NCI-H1105 (cell line): ENCODE measurements at regions not wholly inside any gene's neighbourhood (a gene's known extent, or its start where the extent isn't known, plus 50 kb on each side); places are given as distances from the start of the nearest gene placed in this dataset.
A peak's percentile ranks its signal among the peaks of the same experiment; 100 is the strongest.

ENCODE experiments used
- DNase-seq: peaks from one replicate; lab custom pipeline; 2025; lab: John Stamatoyannopoulos, UW

- no peak for DNase-seq
Measured at GRCh38 chr1:218642033-218642948, 297.2 kb downstream of the TGFB2 start.

DNA sequence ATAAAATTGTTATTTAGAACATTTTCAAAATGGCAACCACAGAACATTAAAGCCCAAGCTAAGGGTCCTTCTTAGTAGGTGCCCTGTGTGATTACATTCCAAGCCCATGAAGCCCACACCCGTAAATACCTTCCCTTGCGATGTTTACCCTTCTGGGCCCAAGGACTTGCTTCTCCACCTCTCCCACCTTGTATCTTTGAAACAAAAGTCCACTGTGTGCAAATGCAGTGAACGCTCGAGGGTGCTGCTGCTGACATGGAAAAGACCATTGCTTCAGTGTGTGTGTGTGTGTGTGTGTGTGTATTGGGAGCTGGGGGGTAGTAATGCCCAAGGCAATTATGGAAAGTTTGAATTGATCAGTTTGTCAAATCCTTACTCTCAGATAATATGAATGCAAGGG, 298.1 kb downstream of the TGFB2 start:
- DNase-seq: no peak

GRCh38 chr1:218643926-218644325, 298.8 kb downstream of the TGFB2 start:
- no peak for DNase-seq

GRCh38 chr1:218646288-218646687, 301.2 kb downstream of the TGFB2 start:
- DNase-seq: no peak

- no peak for DNase-seq
Measured at GRCh38 chr1:218656301-218657037, 311.3 kb downstream of the TGFB2 start.

DNA sequence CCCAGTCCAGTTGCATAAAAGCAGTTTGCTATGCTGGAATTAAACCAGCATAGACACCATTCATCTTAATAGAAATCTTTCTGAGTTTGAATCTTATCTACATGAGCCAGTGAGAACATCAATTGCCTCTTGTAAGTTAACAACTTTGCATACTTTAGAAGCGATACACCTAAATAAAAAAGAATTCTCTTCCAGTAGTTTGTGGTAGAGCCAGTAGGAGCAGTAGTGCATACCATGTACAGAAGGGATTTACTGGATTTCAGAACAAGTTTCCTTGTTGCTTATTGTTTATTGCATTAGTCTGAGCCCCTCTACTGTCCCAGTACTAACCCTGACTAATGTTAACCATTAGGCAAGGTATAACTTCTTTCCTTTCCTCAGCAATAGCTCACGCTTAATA, 313.1 kb downstream of the TGFB2 start:
- DNase-seq: no peak

GRCh38 chr1:218658899-218659298, 313.8 kb downstream of the TGFB2 start:
- DNase-seq: no peak

DNA sequence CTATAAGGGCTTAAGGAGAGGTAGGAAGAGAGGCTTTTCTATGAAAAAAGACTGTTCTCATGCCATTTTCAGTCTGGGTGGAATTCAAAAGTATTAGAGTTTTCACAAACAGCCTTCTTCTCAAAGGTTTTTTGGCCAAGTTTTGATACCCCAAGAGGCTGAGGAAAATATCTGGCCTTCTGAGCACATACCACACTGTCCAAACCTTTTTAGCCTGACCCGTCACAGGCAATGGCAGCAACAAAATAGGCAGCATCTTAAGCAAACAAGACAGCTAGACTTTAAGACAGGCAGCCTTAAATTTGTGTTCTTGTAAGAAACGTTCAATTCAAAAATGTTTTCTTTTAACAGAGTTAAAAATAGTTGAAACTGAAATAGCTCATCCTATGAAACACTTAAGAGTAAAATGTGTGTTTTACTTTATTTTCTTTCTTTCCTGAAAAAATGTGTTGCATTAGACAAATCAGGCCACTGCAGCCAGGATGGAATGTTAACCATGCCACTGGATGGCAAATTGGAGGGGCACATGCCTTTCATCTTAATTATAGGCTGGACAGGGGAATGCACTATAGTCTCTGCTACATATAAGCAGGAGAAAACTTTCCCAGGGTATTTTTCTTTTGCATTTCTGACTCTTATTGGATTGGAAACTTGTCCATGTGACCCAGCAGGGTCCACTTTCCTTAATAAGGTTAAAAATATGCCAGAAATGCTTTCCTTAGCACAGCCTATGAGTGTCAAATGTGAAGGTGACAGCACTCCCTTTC, 315.0 kb downstream of the TGFB2 start:
- DNase-seq: no peak

DNA sequence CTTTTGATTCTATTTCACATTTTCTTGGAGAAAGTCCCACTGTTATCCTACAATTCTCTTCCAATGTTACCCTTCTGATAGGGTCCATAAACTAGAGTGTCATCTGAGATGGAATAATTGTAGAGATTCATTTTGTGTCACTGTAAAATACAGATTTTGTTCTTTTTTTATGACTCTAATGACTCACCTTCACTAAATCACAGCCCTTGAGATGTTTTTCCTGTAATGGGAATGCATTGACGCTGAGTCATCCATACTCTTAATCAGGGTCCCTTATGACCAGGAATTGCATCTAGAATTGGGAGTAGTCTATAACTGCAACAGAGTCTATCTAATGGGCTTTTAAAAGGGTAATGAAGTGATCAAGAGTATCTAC, 315.5 kb downstream of the TGFB2 start:
- DNase-seq: no peak

- DNase-seq: no peak
Measured at GRCh38 chr1:218661411-218661810, 316.3 kb downstream of the TGFB2 start.

DNA sequence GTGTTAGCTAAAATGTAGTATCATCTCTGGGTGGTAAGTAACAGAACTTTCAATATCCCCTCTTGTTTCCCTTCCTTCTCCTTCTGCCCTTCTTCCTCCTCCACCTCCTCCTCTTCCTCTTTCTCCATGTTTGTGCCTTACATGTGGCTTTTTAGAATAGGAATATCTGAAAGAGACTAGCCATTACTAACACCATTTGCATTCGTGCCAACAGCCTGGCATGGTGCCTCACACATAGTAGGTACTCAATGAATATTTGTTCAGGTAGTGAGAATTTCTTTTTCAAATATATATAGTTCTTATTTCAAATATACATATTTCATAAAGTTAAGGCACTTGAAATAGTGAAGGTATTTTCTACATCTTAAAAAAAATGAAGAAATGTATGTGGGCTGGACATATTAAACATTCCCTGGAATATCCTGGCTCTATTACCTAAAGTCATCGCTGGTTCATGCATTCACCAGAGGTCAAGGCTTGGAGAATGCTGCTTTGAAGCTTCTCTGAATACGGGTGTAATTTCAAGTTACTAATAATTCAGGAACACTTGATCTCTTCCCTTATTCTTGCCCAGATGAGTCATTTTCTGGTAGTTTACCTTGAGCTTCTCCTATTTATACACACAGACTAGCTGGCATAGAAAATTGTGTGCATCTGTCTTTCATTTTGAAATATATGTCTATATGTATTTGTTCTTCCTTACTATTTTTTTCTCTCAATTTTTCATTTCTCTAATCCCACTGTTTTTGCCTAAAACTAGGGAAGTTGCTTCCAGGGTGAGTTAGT, 319.4 kb downstream of the TGFB2 start:
- DNase-seq: no peak

GRCh38 chr1:218665221-218665620, 320.1 kb downstream of the TGFB2 start:
- no peak for DNase-seq

DNA sequence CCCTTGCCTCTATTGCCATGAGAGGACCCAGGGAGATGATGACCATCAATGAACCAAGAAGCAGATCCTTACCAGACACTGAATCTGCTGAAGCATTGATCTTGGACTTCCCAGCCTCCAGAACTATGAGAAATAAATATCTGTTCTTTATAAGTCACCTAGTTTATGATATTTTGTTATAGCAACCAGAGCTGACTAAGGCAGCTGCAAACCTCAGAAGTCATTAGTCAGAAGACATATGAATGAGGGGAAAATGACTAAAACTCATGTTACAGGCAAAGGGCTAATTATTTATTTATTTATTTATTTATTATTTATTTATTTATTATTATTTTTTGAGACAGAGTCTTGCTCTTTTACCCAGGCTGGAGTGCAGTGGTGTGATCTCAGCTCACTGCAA, 321.1 kb downstream of the TGFB2 start:
- no peak for DNase-seq

DNA sequence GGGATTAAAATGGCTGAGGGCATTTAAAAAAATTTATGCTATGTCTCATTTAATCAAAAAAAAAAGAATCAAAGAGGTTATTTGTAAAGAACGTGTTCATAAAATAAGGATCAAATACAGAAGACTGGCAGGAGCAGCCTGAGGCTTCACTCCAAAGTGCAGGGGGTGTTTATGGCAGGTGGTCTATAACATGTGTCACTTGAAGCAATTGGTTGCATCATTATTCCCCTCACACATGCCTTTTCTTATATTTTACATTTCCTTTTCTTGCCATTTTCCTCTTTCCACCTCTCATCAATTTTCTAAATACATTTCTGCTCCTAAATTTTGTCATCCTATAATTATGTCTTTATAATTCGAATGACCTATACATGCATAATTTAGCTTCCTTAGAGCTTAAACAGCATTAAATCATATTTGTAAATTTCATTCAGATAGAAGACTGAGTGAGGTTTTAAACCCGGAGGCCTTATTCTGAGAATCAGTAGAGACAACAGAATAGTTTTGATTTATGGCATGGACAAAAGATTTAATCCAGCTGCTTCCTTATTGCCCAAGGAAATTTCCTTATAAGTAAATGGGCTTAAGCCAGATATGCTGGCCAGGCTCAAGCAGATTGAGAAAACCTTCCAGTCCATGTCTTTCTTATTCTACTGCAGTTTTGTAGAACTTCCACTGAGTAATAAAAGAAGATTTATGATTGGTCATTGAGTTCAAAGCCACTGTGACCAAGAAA, 322.8 kb downstream of the TGFB2 start:
- no peak for DNase-seq

- no peak for DNase-seq
Measured at GRCh38 chr1:218669431-218669830, 324.3 kb downstream of the TGFB2 start.

- DNase-seq: no peak
Measured at GRCh38 chr1:218670875-218671274, 325.7 kb downstream of the TGFB2 start.

DNA sequence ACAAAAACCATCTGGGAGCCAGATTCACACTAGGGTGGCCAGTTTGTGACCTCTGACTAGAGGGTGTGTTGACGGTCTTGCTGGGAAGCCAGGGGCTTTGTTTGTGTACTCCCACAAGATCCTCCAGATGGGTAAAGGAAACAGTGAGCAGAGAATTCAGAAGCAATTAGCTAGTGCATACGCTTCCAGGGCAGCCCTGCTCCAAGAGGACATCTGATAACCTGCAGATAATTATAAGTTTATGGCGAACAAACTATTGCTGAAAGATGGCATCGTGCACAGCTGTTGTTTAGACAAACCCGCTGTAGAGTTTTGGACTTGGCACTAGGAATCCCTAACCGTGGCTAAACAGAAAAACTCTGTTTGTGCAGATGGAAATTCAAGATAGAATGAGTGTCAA, 326.4 kb downstream of the TGFB2 start:
- DNase-seq: peak; percentile 54

DNA sequence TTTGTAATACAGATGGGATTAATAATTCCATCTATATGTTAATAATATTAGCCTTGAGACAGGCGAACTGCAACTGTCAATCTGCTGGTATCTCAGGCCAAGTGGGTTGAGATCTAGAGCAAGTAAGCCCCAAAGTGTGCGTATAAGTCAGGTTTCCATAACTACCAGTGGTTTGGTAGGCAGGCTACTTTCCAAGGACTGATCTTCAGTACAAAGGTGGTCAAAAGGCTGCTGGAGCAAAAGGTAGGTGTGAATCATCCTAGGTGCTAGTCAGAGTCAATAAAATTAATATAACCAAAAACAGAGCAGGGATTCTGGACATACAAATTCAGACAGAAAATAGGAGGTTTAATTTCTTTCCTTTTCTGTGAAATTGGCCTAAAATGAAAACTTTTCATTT, 328.0 kb downstream of the TGFB2 start:
- DNase-seq: no peak

GRCh38 chr1:218674280-218674773, 329.2 kb downstream of the TGFB2 start:
- no peak for DNase-seq

- DNase-seq: no peak
Measured at GRCh38 chr1:218677026-218677425, 331.9 kb downstream of the TGFB2 start.

GRCh38 chr1:218679391-218679790, 334.3 kb downstream of the TGFB2 start:
- no peak for DNase-seq
